HCT116 (cell line): ENCODE measurements at regions not wholly inside any gene's neighbourhood (a gene's known extent, or its start where the extent isn't known, plus 50 kb on each side); places are given as distances from the start of the nearest gene placed in this dataset.

ENCODE experiments used
- ATAC-seq: fragments of 200-7000 bp; cut with Tn5 transposase; 2 replicates; pipeline ENCODE4 v1.9.1; 2020; ENCODE audit warnings: mild to moderate bottlenecking, moderate library complexity
- BruUV-seq: library from RNA; stranded (reverse); fragments of 400-500 nt; replicated peaks from 2 replicates; lab custom pipeline; 2021; lab: Mats Ljungman, UMichigan
- CTCF ChIA-PET: fragments of 300-600 bp; sonication (Branson Sonifier 250); formaldehyde crosslinking; loops from one replicate; lab custom pipeline; 2021; ENCODE audit warnings: antibody characterized with exemption; lab: Charles Lee
- POLR2A ChIA-PET: fragments of 300-600, 350-600 bp; sonication (Branson Sonifier 250); formaldehyde crosslinking; loops from one replicate; lab custom pipeline; 2021; ENCODE audit warnings: antibody characterized with exemption; lab: Charles Lee
- RAD21 ChIA-PET, 2 experiments: fragments of 300-600 bp; sonication (Branson Sonifier 250); formaldehyde crosslinking; loops; one replicate each; lab custom pipeline; 2023; ENCODE audit warnings: low total read pairs in 2 of 2; ENCODE audit not compliant: uncharacterized antibody in 2 of 2, unreplicated experiment in 2 of 2, low non-redundant PET in 1 of 2; lab: Charles Lee
- DNase-seq: peaks from one replicate; pipeline ENCODE4 v3.0.0-alpha.2; 2010; ENCODE audit warnings: low read depth, low spot score
- H2AFZ ChIP-seq: fragments of 200-600 bp; shearing (Covaris generic), sonication (generic); 2 replicates; pipeline ENCODE4 v1.6.1; 2017; ENCODE audit warnings: low read depth, mixed run types, mixed read lengths, antibody characterized with exemption, low read length; ENCODE audit not compliant: poor library complexity, severe bottlenecking
- H3K27ac ChIP-seq: 2 replicates; pipeline ENCODE4 v1.5.1; 2012; ENCODE audit warnings: low read depth, low read length
- H3K27me3 ChIP-seq: fragments of 200-600 bp; sonication (generic); 2 replicates; pipeline ENCODE4 v1.6.1; 2016; ENCODE audit warnings: mixed run types, low read length, mixed read lengths; ENCODE audit not compliant: insufficient read depth
- H3K36me3 ChIP-seq, 2 experiments: fragments of 200-500 bp in 1 of 2; fragments of 200-600 bp in 1 of 2; sonication (Bioruptor generic) in 1 of 2; sonication (generic) in 1 of 2; 2 replicates each; pipeline versions ENCODE4 v1.5.1 to v1.6.1; 2014 to 2016; ENCODE audit warnings: low read length in 2 of 2, inconsistent platforms in 1 of 2, mixed read lengths in 1 of 2, mixed run types in 1 of 2; ENCODE audit not compliant: insufficient read depth in 2 of 2, control insufficient read depth in 1 of 2
- H3K4me1 ChIP-seq, 2 experiments: fragments of 200-600 bp in 1 of 2; sonication (generic) in 1 of 2; 2 replicates each; pipeline versions ENCODE4 v1.5.1 to v1.6.1; 2012 to 2017; ENCODE audit warnings: low read length in 2 of 2, inconsistent platforms in 1 of 2, mild to moderate bottlenecking in 1 of 2, mixed read lengths in 1 of 2, mixed run types in 1 of 2, moderate library complexity in 1 of 2; ENCODE audit not compliant: insufficient read depth in 2 of 2, control insufficient read depth in 1 of 2
- H3K4me2 ChIP-seq: fragments of 200-600 bp; sonication (generic); 2 replicates; pipeline ENCODE4 v1.6.1; 2017; ENCODE audit warnings: mixed run types, low read length, mixed read lengths
- H3K4me3 ChIP-seq, 2 experiments: fragments of 200-600 bp in 1 of 2; sonication (generic) in 1 of 2; replicated peaks in 1 of 2; 2 replicates each; pipeline ENCODE4 v1.5.1; 2011 to 2016; ENCODE audit warnings: low read length in 2 of 2, control low read depth in 1 of 2, low read depth in 1 of 2, mild to moderate bottlenecking in 1 of 2, mixed read lengths in 1 of 2, mixed run types in 1 of 2
- H3K79me2 ChIP-seq: fragments of 200-600 bp; sonication (generic); 2 replicates; pipeline ENCODE4 v1.6.1; 2017; ENCODE audit warnings: mild to moderate bottlenecking, mixed run types, low read length, moderate library complexity, mixed read lengths; ENCODE audit not compliant: insufficient read depth
- H3K9ac ChIP-seq: fragments of 200-600 bp; sonication (generic); 2 replicates; pipeline ENCODE4 v1.6.1; 2016; ENCODE audit warnings: low read length, mixed read lengths
- H3K9me2 ChIP-seq: fragments of 200-600 bp; sonication (generic), shearing (Covaris generic); 2 replicates; pipeline ENCODE4 v1.6.1; 2017; ENCODE audit warnings: mixed run types, mild to moderate bottlenecking, moderate library complexity; ENCODE audit not compliant: insufficient read depth
- H3K9me3 ChIP-seq, 2 experiments: fragments of 200-500 bp in 1 of 2; fragments of 200-600 bp in 1 of 2; sonication (Bioruptor generic) in 1 of 2; sonication (generic) in 1 of 2; 2 replicates each; pipeline ENCODE4 v1.6.1; 2014 to 2017; ENCODE audit warnings: low read length in 2 of 2, mixed read lengths in 2 of 2, inconsistent platforms in 1 of 2, low read depth in 1 of 2, mild to moderate bottlenecking in 1 of 2, mixed run types in 1 of 2, moderate library complexity in 1 of 2; ENCODE audit not compliant: control insufficient read depth in 1 of 2, insufficient read depth in 1 of 2
- H4K20me1 ChIP-seq: fragments of 200-600 bp; sonication (generic), shearing (Covaris generic); 2 replicates; pipeline ENCODE4 v1.6.1; 2017; ENCODE audit warnings: mixed run types, mild to moderate bottlenecking, moderate library complexity; ENCODE audit not compliant: insufficient read depth
- CEBPB ChIP-seq: IDR thresholded peaks from 2 replicates; pipeline ENCODE4 v1.6.1; 2012; ENCODE audit warnings: low read depth
- EGR1 ChIP-seq: IDR thresholded peaks from 2 replicates; pipeline ENCODE4 v1.6.1; 2012; ENCODE audit warnings: low read depth
- ELF1 ChIP-seq: IDR thresholded peaks from 2 replicates; pipeline ENCODE4 v1.6.1; 2012; ENCODE audit warnings: low read depth, borderline replicate concordance
- EZH2 ChIP-seq: fragments of 200-600 bp; sonication (generic); IDR thresholded peaks from 2 replicates; pipeline ENCODE4 v1.6.1; 2017; ENCODE audit warnings: antibody characterized with exemption, mixed run types
- EZH2phosphoT487 ChIP-seq: fragments of 200-600 bp; IDR thresholded peaks from 2 replicates; pipeline ENCODE4 v1.6.1; 2018; ENCODE audit warnings: antibody characterized with exemption, borderline replicate concordance
- FOSL1 ChIP-seq: IDR thresholded peaks from 2 replicates; pipeline ENCODE4 v1.6.1; 2012; ENCODE audit warnings: low read depth
- POLR2A ChIP-seq: IDR thresholded peaks from 2 replicates; pipeline ENCODE4 v1.7.0; 2011; ENCODE audit warnings: borderline replicate concordance; ENCODE audit not compliant: insufficient read depth, insufficient read length; ENCODE audit errors: extremely low read depth
- POLR2AphosphoS5 ChIP-seq: IDR thresholded peaks from 2 replicates; pipeline ENCODE4 v1.6.1; 2011; ENCODE audit warnings: mild to moderate bottlenecking, low read depth, low read length, moderate library complexity
- SRF ChIP-seq: IDR thresholded peaks from 2 replicates; pipeline ENCODE4 v1.6.1; 2012; ENCODE audit warnings: low read depth
- YY1 ChIP-seq: IDR thresholded peaks from 2 replicates; pipeline ENCODE4 v1.6.1; 2011; ENCODE audit warnings: low read length, low read depth, moderate library complexity, mild to moderate bottlenecking; ENCODE audit not compliant: insufficient replicate concordance; ENCODE audit errors: extremely low read depth
- ZNF274 ChIP-seq: fragments of 200-500 bp; sonication (Bioruptor generic); IDR thresholded peaks from 2 replicates; pipeline ENCODE4 v1.6.1; 2014; ENCODE audit warnings: mild to moderate bottlenecking, low read depth, low read length, inconsistent platforms
- intact Hi-C: fragments of 100-400 bp; cut with micrococcal nuclease; formaldehyde crosslinking; loops from 2 replicates; pipeline ENCODE4 v1.10.0; 2022
- TF ChIP-seq, protein P1 (sequence below), 3 experiments: fragments of 200-600 bp in 1 of 3; sonication (generic) in 1 of 3; IDR thresholded peaks in 2 of 3; conservative IDR thresholded peaks in 1 of 3; 2 replicates each; pipeline ENCODE4 v1.5.1; 2012 to 2017; ENCODE audit warnings: low read depth in 2 of 3, low read length in 2 of 3, antibody characterized with exemption in 1 of 3, borderline replicate concordance in 1 of 3, control low read depth in 1 of 3, mild to moderate bottlenecking in 1 of 3, mixed read lengths in 1 of 3, mixed run types in 1 of 3, moderate library complexity in 1 of 3; ENCODE audit not compliant: insufficient read depth in 1 of 3
- TF ChIP-seq, protein P2 (sequence below): IDR thresholded peaks from 2 replicates; pipeline ENCODE4 v1.6.1; 2012

DNA sequence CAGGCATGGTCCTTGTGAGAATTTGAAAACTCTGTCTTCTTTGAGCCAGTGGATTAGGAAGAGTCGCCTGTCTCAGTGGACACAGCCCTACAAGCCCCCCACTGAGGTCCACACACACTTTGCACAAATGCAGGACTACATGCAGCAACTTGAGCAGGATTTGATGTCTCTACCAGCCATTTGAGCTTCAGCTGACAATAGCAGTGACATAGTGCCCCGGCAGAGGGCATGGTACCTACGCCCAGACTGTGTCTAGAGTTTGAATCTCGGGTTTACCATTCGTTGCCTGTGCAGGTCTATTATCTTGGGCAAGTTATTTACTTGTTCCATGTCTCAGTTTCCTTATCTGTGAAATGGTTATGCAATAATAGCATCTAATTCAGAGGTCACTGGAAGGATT is 580.1 kb downstream of the TFAP2B start (continued):
- TF ChIP-seq, protein P1, sequence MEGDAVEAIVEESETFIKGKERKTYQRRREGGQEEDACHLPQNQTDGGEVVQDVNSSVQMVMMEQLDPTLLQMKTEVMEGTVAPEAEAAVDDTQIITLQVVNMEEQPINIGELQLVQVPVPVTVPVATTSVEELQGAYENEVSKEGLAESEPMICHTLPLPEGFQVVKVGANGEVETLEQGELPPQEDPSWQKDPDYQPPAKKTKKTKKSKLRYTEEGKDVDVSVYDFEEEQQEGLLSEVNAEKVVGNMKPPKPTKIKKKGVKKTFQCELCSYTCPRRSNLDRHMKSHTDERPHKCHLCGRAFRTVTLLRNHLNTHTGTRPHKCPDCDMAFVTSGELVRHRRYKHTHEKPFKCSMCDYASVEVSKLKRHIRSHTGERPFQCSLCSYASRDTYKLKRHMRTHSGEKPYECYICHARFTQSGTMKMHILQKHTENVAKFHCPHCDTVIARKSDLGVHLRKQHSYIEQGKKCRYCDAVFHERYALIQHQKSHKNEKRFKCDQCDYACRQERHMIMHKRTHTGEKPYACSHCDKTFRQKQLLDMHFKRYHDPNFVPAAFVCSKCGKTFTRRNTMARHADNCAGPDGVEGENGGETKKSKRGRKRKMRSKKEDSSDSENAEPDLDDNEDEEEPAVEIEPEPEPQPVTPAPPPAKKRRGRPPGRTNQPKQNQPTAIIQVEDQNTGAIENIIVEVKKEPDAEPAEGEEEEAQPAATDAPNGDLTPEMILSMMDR (IDR thresholded peaks at IDR 0.05 in 2 of 3, conservative IDR thresholded peaks at IDR 0.05 in 1 of 3; ENCODE audit: borderline replicate concordance in 1 of 3, insufficient read depth in 1 of 3, low read depth in 2 of 3, low read length in 2 of 3) = no peak
- no peak for TF ChIP-seq EZH2phosphoT487
- TF ChIP-seq FOSL1 = no peak

DNA sequence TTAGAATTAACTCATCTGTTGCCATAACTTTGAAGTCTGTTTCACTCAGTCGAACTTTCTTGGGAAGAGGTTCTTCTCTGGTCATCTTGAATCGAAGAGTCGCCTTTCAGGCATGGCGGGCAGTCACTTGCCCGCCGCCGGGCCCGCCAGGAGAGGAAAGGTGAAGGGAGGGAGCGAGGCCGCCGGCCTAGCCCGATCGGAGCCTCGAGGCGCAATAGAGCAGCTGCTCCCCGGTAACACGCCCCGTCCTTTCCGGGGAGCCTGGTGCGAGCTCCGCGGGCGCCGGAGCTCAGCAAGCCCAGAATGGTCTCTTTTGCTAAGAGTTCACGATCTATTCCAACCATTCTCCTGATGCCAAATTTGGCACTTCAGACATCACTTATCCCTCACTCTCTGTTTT is 591.8 kb downstream of the TFAP2B start:
- Histone ChIP-seq H3K4me1 (no peaks in the 10 kb centered on the region), H3K9me2 (no peaks in the 10 kb centered on the region), H3K4me2 (no peak overlapping the region), H3K79me2 (no peaks in the 10 kb centered on the region), H3K36me3 (no peaks in the 10 kb centered on the region), H3K27me3 (no peaks in the 10 kb centered on the region), H3K4me3 (no peak overlapping the region), H2AFZ (no peak overlapping the region), H4K20me1 (no peaks in the 10 kb centered on the region), H3K9me3 (peaks cover 5 to 20% of the 10 kb centered on the region in 2 experiments; a peak in 2 of 4 replicates), H3K9ac (no peak overlapping the region), H3K27ac (no peak overlapping the region)
- TF ChIP-seq ELF1 (no peak), POLR2A (no peak), FOSL1 (no peak), POLR2AphosphoS5 (no peak), EZH2 (no peak), ZNF274 (no peak), EGR1 (no peak), YY1 (no peak), CEBPB (no peak), SRF (no peak)
- TF ChIP-seq, protein P1 (IDR thresholded peaks at IDR 0.05 in 2 of 3, conservative IDR thresholded peaks at IDR 0.05 in 1 of 3; ENCODE audit: borderline replicate concordance in 1 of 3, insufficient read depth in 1 of 3, low read depth in 2 of 3, low read length in 2 of 3) = no peak
- TF ChIP-seq, protein P2, sequence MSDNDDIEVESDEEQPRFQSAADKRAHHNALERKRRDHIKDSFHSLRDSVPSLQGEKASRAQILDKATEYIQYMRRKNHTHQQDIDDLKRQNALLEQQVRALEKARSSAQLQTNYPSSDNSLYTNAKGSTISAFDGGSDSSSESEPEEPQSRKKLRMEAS = no peak
- DNase-seq (no peak), ATAC-seq (no peak)
- POLR2A ChIA-PET = no interaction called here
- intact Hi-C loops = no loop called here
- RAD21 ChIA-PET = no interaction called here
- CTCF ChIA-PET = no interaction called here
- BruUV-seq = no TSS peak
